IMR-90 (cell line): ENCODE measurements at regions not wholly inside any gene's neighbourhood (a gene's known extent, or its start where the extent isn't known, plus 50 kb on each side); places are given as distances from the start of the nearest gene placed in this dataset.

Experiments used
- BHLHE40 ChIP-seq: fragments of 150-350 bp; IDR thresholded peaks from 2 replicates; pipeline ENCODE4 v1.6.1; 2016; ENCODE audit warnings: mild to moderate bottlenecking, low read depth, low read length
- CEBPB ChIP-seq: IDR thresholded peaks from 2 replicates; pipeline ENCODE4 v1.6.1; 2012; ENCODE audit warnings: low read depth, low read length, improper control_type of control experiment
- CTCF ChIP-seq: conservative IDR thresholded peaks from 2 replicates; pipeline ENCODE4 v1.5.1; 2012; ENCODE audit warnings: mild to moderate bottlenecking, low read depth, low read length, improper control_type of control experiment
- ELK1 ChIP-seq: fragments of 150-350 bp; IDR thresholded peaks from 2 replicates; pipeline ENCODE4 v1.6.1; 2016; ENCODE audit warnings: low read depth, mild to moderate bottlenecking, low read length, moderate library complexity, borderline replicate concordance
- MAZ ChIP-seq: IDR thresholded peaks from 2 replicates; pipeline ENCODE4 v1.6.1; 2012; ENCODE audit warnings: low read depth, mild to moderate bottlenecking, low read length, improper control_type of control experiment, moderate library complexity, borderline replicate concordance
- MXI1 ChIP-seq: IDR thresholded peaks from 2 replicates; pipeline ENCODE4 v1.6.1; 2012; ENCODE audit warnings: low read depth, mild to moderate bottlenecking, low read length, moderate library complexity, borderline replicate concordance
- NFE2L2 ChIP-seq: fragments of 150-350 bp; IDR thresholded peaks from 2 replicates; pipeline ENCODE4 v1.6.1; 2016; ENCODE audit warnings: low read depth, mild to moderate bottlenecking, low read length
- POLR2A ChIP-seq: IDR thresholded peaks from 2 replicates; pipeline ENCODE4 v1.6.1; 2012; ENCODE audit warnings: mild to moderate bottlenecking, low read depth, low read length
- RAD21 ChIP-seq: IDR thresholded peaks from 2 replicates; pipeline ENCODE4 v1.6.1; 2012; ENCODE audit warnings: low read length, improper control_type of control experiment
- RCOR1 ChIP-seq: IDR thresholded peaks from 2 replicates; pipeline ENCODE4 v1.6.1; 2012; ENCODE audit warnings: mild to moderate bottlenecking, low read length, improper control_type of control experiment; ENCODE audit not compliant: insufficient replicate concordance
- SMC3 ChIP-seq: fragments of 150-350 bp; IDR thresholded peaks from 2 replicates; pipeline ENCODE4 v1.6.1; 2016; ENCODE audit warnings: low read depth, mild to moderate bottlenecking, antibody characterized with exemption, low read length, moderate library complexity
- USF2 ChIP-seq: fragments of 150-350 bp; IDR thresholded peaks from 2 replicates; pipeline ENCODE4 v1.6.1; 2017; ENCODE audit warnings: mild to moderate bottlenecking, antibody characterized with exemption, low read length, low read depth

GRCh38 chr14:82251494-82251893 lies 717.8 kb upstream of the SEL1L start:
- no peak for TF ChIP-seq CEBPB
- TF ChIP-seq CTCF = no peak
- no peak for TF ChIP-seq POLR2A
- no peak for TF ChIP-seq USF2
- no peak for TF ChIP-seq BHLHE40
- TF ChIP-seq RAD21 = no peak
- TF ChIP-seq RCOR1 = no peak
- TF ChIP-seq MXI1 = no peak
- no peak for TF ChIP-seq MAZ
- no peak for TF ChIP-seq NFE2L2
- TF ChIP-seq ELK1 = no peak
- no peak for TF ChIP-seq SMC3
